Tibial nerve (tissue), 4 donors: ENCODE measurements at regions not wholly inside any gene's neighbourhood (a gene's known extent, or its start where the extent isn't known, plus 50 kb on each side); places are given as distances from the start of the nearest gene placed in this dataset.

Source experiments
- DNase-seq, 2 donors: peaks; one replicate each; pipeline ENCODE4 v3.0.0-alpha.2; 2019; ENCODE audit warnings: low spot score in 2 of 2
- H3K27ac ChIP-seq, 4 donors: fragments of 200-600 bp; sonication (generic) in 3 of 4; one replicate each; pipeline ENCODE4 v1.5.1; 2017 to 2019; ENCODE audit warnings: mild to moderate bottlenecking in 1 of 4
- H3K27me3 ChIP-seq, 2 donors: fragments of 200-600 bp; sonication (generic) in 1 of 2; one replicate each; pipeline versions ENCODE4 v1.5.1 to v1.6.0; 2017 to 2019
- H3K36me3 ChIP-seq, 3 donors: fragments of 200-600 bp; sonication (generic); one replicate each; pipeline ENCODE4 v1.5.1; 2018 to 2019
- H3K4me1 ChIP-seq, 4 donors: fragments of 200-600 bp; sonication (generic) in 3 of 4; one replicate each; pipeline ENCODE4 v1.5.1; 2017 to 2019
- H3K4me3 ChIP-seq, 4 donors: fragments of 200-600 bp; sonication (generic) in 3 of 4; one replicate each; pipeline ENCODE4 v1.5.1; 2017 to 2019; ENCODE audit warnings: mild to moderate bottlenecking in 1 of 4, moderate library complexity in 1 of 4
- H3K9me3 ChIP-seq, 4 donors: fragments of 200-600 bp; sonication (generic) in 3 of 4; one replicate each; pipeline ENCODE4 v1.5.1; 2017 to 2019
- CTCF ChIP-seq, 5 experiments: fragments of 200-600 bp in 3 of 5; fragments of 450-650 bp in 2 of 5; sonication (generic) in 3 of 5; IDR thresholded peaks; one replicate each; pipeline ENCODE4 v1.5.1; 2016 to 2019; ENCODE audit warnings: antibody characterized with exemption in 5 of 5, mild to moderate bottlenecking in 3 of 5, moderate library complexity in 2 of 5
- EP300 ChIP-seq, 2 donors: sonication (generic); formaldehyde crosslinking; IDR thresholded peaks; one replicate each; pipeline ENCODE4 v1.6.1; 2017; ENCODE audit warnings: antibody characterized with exemption in 2 of 2, mild to moderate bottlenecking in 1 of 2
- POLR2A ChIP-seq, 2 donors: fragments of 450-650 bp; IDR thresholded peaks; one replicate each; pipeline ENCODE4 v1.6.1; 2017; ENCODE audit warnings: antibody characterized with exemption in 2 of 2, mild to moderate bottlenecking in 2 of 2, moderate library complexity in 2 of 2
- WGBS, 2 donors: methylation state at CpG; one replicate each; pipeline ENCODE4 v1.1.5; 2018; 5-methylcytosine and 5-hydroxymethylcytosine counted together

- TF ChIP-seq POLR2A (IDR thresholded peaks at IDR 0.05) (no peak), CTCF (IDR thresholded peaks at IDR 0.05) (no peak), EP300 (IDR thresholded peaks at IDR 0.05) (no peak)
- WGBS, 2 donors = 70 to 75% methylated on average over 3 of the region's 3 CpGs
- Histone ChIP-seq H3K4me3 (no peak overlapping the region), H3K9me3 (no peaks in the 10 kb centered on the region), H3K27ac (no peak overlapping the region), H3K36me3 (no peaks in the 10 kb centered on the region), H3K4me1 (no peaks in the 10 kb centered on the region), H3K27me3 (no peaks in the 10 kb centered on the region)
- DNase-seq = no peak
These were observed 53.5 kb upstream of the ARHGAP21 start for GRCh38 chr10:24777196-24777595.

GRCh38 chr10:24773939-24774589 lies 50.4 kb upstream of the ARHGAP21 start:
- Histone ChIP-seq H3K27ac (no peak overlapping the region), H3K27me3 (no peaks in the 10 kb centered on the region), H3K4me1 (no peaks in the 10 kb centered on the region), H3K4me3 (no peak overlapping the region), H3K9me3 (no peaks in the 10 kb centered on the region), H3K36me3 (no peaks in the 10 kb centered on the region)
- WGBS, 2 donors = 91% methylated on average over 3 of the region's 3 CpGs
- no peak for DNase-seq
- TF ChIP-seq CTCF (IDR thresholded peaks at IDR 0.05) (no peak), POLR2A (IDR thresholded peaks at IDR 0.05) (no peak), EP300 (IDR thresholded peaks at IDR 0.05) (no peak)
